Panc1 (cell line): ENCODE measurements at regions not wholly inside any gene's neighbourhood (a gene's known extent, or its start where the extent isn't known, plus 50 kb on each side); places are given as distances from the start of the nearest gene placed in this dataset.

ENCODE experiments used
- SIN3A ChIP-seq: IDR thresholded peaks from 2 replicates; pipeline ENCODE4 v1.6.1; 2012; ENCODE audit warnings: low read depth, mild to moderate bottlenecking, low read length, moderate library complexity, borderline replicate concordance; ENCODE audit not compliant: insufficient read depth
- TCF7L2 ChIP-seq: IDR thresholded peaks from 2 replicates; pipeline ENCODE4 v1.6.1; 2011; ENCODE audit warnings: mild to moderate bottlenecking, low read depth, low read length, inconsistent platforms
- TF ChIP-seq, protein P1 (sequence below): fragments of 450-650 bp; IDR thresholded peaks from 2 replicates; pipeline ENCODE4 v1.5.1; 2017; ENCODE audit warnings: mild to moderate bottlenecking
- TF ChIP-seq, protein P2 (sequence below), 2 experiments: IDR thresholded peaks; 2 replicates each; pipeline ENCODE4 v1.6.1; 2011 to 2012; ENCODE audit warnings: low read depth in 2 of 2, control low read depth in 1 of 2, low read length in 1 of 2, mild to moderate bottlenecking in 1 of 2, moderate library complexity in 1 of 2; ENCODE audit not compliant: insufficient read depth in 1 of 2

DNA sequence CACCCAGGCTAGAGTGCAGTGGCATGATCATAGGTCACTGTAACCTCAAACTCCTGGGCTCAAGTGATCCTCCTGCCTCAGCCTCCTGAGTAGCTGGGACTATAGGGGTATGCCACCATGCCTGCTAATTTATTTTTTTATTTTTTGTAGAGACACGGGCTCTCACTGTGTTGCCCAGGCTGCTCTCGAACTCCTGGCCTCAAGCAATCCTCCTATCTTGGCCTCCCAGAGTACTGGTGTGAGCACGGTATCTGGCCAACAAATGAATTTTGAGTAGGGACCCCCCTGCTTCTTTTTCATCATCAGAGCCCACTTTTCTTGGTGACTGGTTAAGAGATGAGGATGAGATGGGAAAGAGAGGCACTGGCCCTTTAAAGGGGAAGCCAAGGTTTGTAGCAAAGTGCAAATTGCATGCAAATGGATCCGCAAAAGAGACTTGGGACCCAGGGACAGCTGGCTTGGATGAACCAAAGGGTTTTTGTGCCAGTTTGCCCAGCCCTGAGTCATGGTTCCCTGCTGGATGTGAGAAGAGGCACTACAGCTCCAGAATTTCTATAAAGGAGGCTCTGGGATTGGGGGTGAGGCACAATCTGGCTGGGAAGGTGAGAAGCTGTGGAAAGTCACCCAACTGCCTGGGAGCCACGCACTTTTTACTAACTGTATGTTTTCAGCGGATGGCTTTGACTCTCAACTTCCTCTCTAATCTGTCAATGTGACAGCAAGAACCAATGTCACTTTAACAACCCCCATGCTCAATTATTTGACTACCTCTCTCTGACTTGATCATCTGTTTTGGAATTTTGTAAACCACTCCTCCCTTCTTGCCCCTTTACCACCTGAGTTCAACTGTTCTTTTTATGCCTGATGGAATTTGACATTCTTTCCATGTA is 58.7 kb upstream of the RNF24 start:
- TF ChIP-seq, protein P1, sequence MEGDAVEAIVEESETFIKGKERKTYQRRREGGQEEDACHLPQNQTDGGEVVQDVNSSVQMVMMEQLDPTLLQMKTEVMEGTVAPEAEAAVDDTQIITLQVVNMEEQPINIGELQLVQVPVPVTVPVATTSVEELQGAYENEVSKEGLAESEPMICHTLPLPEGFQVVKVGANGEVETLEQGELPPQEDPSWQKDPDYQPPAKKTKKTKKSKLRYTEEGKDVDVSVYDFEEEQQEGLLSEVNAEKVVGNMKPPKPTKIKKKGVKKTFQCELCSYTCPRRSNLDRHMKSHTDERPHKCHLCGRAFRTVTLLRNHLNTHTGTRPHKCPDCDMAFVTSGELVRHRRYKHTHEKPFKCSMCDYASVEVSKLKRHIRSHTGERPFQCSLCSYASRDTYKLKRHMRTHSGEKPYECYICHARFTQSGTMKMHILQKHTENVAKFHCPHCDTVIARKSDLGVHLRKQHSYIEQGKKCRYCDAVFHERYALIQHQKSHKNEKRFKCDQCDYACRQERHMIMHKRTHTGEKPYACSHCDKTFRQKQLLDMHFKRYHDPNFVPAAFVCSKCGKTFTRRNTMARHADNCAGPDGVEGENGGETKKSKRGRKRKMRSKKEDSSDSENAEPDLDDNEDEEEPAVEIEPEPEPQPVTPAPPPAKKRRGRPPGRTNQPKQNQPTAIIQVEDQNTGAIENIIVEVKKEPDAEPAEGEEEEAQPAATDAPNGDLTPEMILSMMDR = no peak
- TF ChIP-seq, protein P2, sequence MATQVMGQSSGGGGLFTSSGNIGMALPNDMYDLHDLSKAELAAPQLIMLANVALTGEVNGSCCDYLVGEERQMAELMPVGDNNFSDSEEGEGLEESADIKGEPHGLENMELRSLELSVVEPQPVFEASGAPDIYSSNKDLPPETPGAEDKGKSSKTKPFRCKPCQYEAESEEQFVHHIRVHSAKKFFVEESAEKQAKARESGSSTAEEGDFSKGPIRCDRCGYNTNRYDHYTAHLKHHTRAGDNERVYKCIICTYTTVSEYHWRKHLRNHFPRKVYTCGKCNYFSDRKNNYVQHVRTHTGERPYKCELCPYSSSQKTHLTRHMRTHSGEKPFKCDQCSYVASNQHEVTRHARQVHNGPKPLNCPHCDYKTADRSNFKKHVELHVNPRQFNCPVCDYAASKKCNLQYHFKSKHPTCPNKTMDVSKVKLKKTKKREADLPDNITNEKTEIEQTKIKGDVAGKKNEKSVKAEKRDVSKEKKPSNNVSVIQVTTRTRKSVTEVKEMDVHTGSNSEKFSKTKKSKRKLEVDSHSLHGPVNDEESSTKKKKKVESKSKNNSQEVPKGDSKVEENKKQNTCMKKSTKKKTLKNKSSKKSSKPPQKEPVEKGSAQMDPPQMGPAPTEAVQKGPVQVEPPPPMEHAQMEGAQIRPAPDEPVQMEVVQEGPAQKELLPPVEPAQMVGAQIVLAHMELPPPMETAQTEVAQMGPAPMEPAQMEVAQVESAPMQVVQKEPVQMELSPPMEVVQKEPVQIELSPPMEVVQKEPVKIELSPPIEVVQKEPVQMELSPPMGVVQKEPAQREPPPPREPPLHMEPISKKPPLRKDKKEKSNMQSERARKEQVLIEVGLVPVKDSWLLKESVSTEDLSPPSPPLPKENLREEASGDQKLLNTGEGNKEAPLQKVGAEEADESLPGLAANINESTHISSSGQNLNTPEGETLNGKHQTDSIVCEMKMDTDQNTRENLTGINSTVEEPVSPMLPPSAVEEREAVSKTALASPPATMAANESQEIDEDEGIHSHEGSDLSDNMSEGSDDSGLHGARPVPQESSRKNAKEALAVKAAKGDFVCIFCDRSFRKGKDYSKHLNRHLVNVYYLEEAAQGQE (IDR thresholded peaks at IDR 0.05; ENCODE audit: insufficient read depth in 1 of 2, low read depth in 2 of 2, low read length in 1 of 2) = no peak
- TF ChIP-seq TCF7L2 = no peak
- no peak for TF ChIP-seq SIN3A
